K562 (cell line): ENCODE measurements at regions not wholly inside any gene's neighbourhood (a gene's known extent, or its start where the extent isn't known, plus 50 kb on each side); places are given as distances from the start of the nearest gene placed in this dataset.

Experiments
- ATAC-seq: fragments of 200-7000 bp; cut with Tn5 transposase; 3 replicates; pipeline ENCODE4 v1.9.1; 2020; ENCODE audit warnings: moderate library complexity
- BruUV-seq: library from RNA; stranded (reverse); fragments of 400-500 nt; replicated peaks from 2 replicates; lab custom pipeline; 2021; lab: Mats Ljungman, UMichigan
- CTCF ChIA-PET: fragments of 300-600 bp; formaldehyde crosslinking; extraction: SDS; loops from one replicate; lab custom pipeline; 2021; ENCODE audit warnings: low intra/inter-chr PET ratio; lab: Yijun Ruan, JAX
- POLR2A ChIA-PET: fragments of 300-600, 350-650 bp; sonication (Branson Sonifier 250); formaldehyde crosslinking; extraction: SDS; loops from one replicate; lab custom pipeline; 2021; ENCODE audit warnings: antibody characterized with exemption, inconsistent platforms; lab: Yijun Ruan, JAX
- DNase-seq, 4 experiments: peaks; one replicate each; pipeline versions ENCODE4 v3.0.0 to v3.0.0-alpha.2; 2011 to 2018; ENCODE audit warnings: low spot score in 3 of 4, mixed read lengths in 3 of 4; ENCODE audit errors: extremely low read depth in 1 of 4
- FAIRE-seq: peaks from 2 replicates; lab custom pipeline; 2011; peaks lifted over from hg19 to GRCh38; lab: Jason Lieb, UNC
- H2AFZ ChIP-seq: 2 replicates; pipeline ENCODE4 v1.6.0; 2011; ENCODE audit warnings: low read depth, low read length, control low read depth, inconsistent platforms
- H3K27ac ChIP-seq: fragments of 200-600 bp; 3 replicates; pipeline ENCODE4 v1.8.0; 2011; ENCODE audit warnings: low read depth, mild to moderate bottlenecking, control low read depth, inconsistent platforms, low read length, moderate library complexity, mixed read lengths; ENCODE audit errors: extremely low read depth
- H3K27me3 ChIP-seq, 2 experiments: fragments of 300-600 bp in 1 of 2; 2 replicates in 1 of 2; 3 replicates in 1 of 2; pipeline versions ENCODE4 v1.6.0 to v1.8.0; 2011; ENCODE audit warnings: inconsistent platforms in 2 of 2, low read length in 2 of 2, mild to moderate bottlenecking in 1 of 2, mixed read lengths in 1 of 2, moderate library complexity in 1 of 2; ENCODE audit not compliant: control insufficient read depth in 2 of 2, insufficient read depth in 2 of 2
- H3K36me3 ChIP-seq: fragments of 300-600 bp; 3 replicates; pipeline ENCODE4 v1.8.0; 2011; ENCODE audit warnings: mild to moderate bottlenecking, low read length, inconsistent platforms; ENCODE audit not compliant: control insufficient read depth, insufficient read depth
- H3K4me1 ChIP-seq, 2 experiments: fragments of 200-600 bp in 1 of 2; replicated peaks in 1 of 2; 2 replicates in 1 of 2; 3 replicates in 1 of 2; pipeline versions ENCODE4 v1.5.1 to v1.8.0; 2011; ENCODE audit warnings: inconsistent platforms in 2 of 2, low read length in 2 of 2, mild to moderate bottlenecking in 1 of 2, mixed read lengths in 1 of 2, moderate library complexity in 1 of 2; ENCODE audit not compliant: control insufficient read depth in 2 of 2, insufficient read depth in 2 of 2
- H3K4me2 ChIP-seq: 2 replicates; pipeline ENCODE4 v1.6.1; 2011; ENCODE audit warnings: low read length, control low read depth, inconsistent platforms, mixed read lengths; ENCODE audit not compliant: insufficient read depth
- H3K4me3 ChIP-seq: fragments of 200-600 bp; sonication (generic), shearing (Covaris generic); 2 replicates; pipeline ENCODE4 v1.5.1; 2016; ENCODE audit warnings: control low read depth, inconsistent platforms
- H3K79me2 ChIP-seq: fragments of 200-600 bp; 3 replicates; pipeline ENCODE4 v1.8.0; 2011; ENCODE audit warnings: low read length, inconsistent platforms; ENCODE audit not compliant: control insufficient read depth, insufficient read depth
- H3K9ac ChIP-seq, 2 experiments: 2 replicates each; pipeline versions ENCODE4 v1.6.0 to v1.6.1; 2011; ENCODE audit warnings: low read depth in 2 of 2, low read length in 2 of 2, control low read depth in 1 of 2, inconsistent platforms in 1 of 2, mild to moderate bottlenecking in 1 of 2, mixed read lengths in 1 of 2; ENCODE audit not compliant: insufficient read depth in 1 of 2
- H3K9me1 ChIP-seq: one replicate; pipeline ENCODE4 v1.6.0; 2011; ENCODE audit warnings: inconsistent platforms, mild to moderate bottlenecking, low read length, moderate library complexity; ENCODE audit not compliant: control insufficient read depth, insufficient read depth
- H3K9me3 ChIP-seq: replicated peaks from 2 replicates; pipeline ENCODE4 v1.5.1; 2011; ENCODE audit warnings: low read depth, low read length, inconsistent platforms; ENCODE audit not compliant: control insufficient read depth, insufficient read depth
- H4K20me1 ChIP-seq: replicated peaks from 2 replicates; pipeline ENCODE4 v1.6.1; 2011; ENCODE audit warnings: low read length, inconsistent platforms, mixed read lengths; ENCODE audit not compliant: control insufficient read depth, insufficient read depth
- EHMT2 ChIP-seq: fragments of 450-650 bp; IDR thresholded peaks from 2 replicates; pipeline ENCODE4 v1.6.1; 2018; ENCODE audit warnings: antibody characterized with exemption
- HOMEZ ChIP-seq: fragments of 250-450 bp; sonication (Bioruptor Pico); IDR thresholded peaks from 2 replicates; pipeline ENCODE4 v1.4.0; 2020; ENCODE audit warnings: mild to moderate bottlenecking, moderate library complexity
- HSF4 ChIP-seq: fragments of 250-450 bp; sonication (Bioruptor Pico); IDR thresholded peaks from 2 replicates; pipeline ENCODE4 v2.1.2; 2022; ENCODE audit warnings: mild to moderate bottlenecking, moderate library complexity, borderline replicate concordance
- MYNN ChIP-seq, 2 experiments: sonication (generic); formaldehyde crosslinking in 1 of 2; IDR thresholded peaks; 2 replicates each; pipeline versions ENCODE4 v1.5.0 to v1.6.1; 2016 to 2020; ENCODE audit warnings: antibody characterized with exemption in 1 of 2, missing genetic modification reagents in 1 of 2
- NR0B1 ChIP-seq: fragments of 450-650 bp; IDR thresholded peaks from one replicate; pipeline ENCODE4 v1.6.1; 2018; ENCODE audit warnings: mild to moderate bottlenecking, moderate library complexity; ENCODE audit not compliant: partially characterized antibody
- POLR2G ChIP-seq: fragments of 200-400 bp; formaldehyde crosslinking; IDR thresholded peaks from 2 replicates; pipeline ENCODE4 v1.6.1; 2017; ENCODE audit warnings: low read depth, mild to moderate bottlenecking, antibody characterized with exemption, low read length, moderate library complexity
- RBM25 ChIP-seq: fragments of 200-400 bp; formaldehyde crosslinking; IDR thresholded peaks from 2 replicates; pipeline ENCODE4 v1.6.1; 2018; ENCODE audit warnings: low read length, low read depth, moderate library complexity; ENCODE audit not compliant: severe bottlenecking
- TAL1 ChIP-seq: fragments of 450-650 bp; IDR thresholded peaks from 2 replicates; pipeline ENCODE4 v1.6.1; 2016; ENCODE audit warnings: mild to moderate bottlenecking
- ZNF518B ChIP-seq: fragments of 250-450 bp; sonication (Bioruptor Pico); IDR thresholded peaks from 2 replicates; pipeline ENCODE4 v1.5.0; 2021; ENCODE audit warnings: mild to moderate bottlenecking, moderate library complexity
- in situ Hi-C: fragments of 300-500 bp; cut with MboI; formaldehyde crosslinking; loops from 4 replicates; pipeline ENCODE4 v1.15.0; 2018; ENCODE audit warnings: inconsistent platforms, mixed read lengths
- intact Hi-C: fragments of 100-400 bp; cut with micrococcal nuclease; formaldehyde crosslinking; loops from 2 replicates; pipeline ENCODE4 v1.14.2; 2022

DNA sequence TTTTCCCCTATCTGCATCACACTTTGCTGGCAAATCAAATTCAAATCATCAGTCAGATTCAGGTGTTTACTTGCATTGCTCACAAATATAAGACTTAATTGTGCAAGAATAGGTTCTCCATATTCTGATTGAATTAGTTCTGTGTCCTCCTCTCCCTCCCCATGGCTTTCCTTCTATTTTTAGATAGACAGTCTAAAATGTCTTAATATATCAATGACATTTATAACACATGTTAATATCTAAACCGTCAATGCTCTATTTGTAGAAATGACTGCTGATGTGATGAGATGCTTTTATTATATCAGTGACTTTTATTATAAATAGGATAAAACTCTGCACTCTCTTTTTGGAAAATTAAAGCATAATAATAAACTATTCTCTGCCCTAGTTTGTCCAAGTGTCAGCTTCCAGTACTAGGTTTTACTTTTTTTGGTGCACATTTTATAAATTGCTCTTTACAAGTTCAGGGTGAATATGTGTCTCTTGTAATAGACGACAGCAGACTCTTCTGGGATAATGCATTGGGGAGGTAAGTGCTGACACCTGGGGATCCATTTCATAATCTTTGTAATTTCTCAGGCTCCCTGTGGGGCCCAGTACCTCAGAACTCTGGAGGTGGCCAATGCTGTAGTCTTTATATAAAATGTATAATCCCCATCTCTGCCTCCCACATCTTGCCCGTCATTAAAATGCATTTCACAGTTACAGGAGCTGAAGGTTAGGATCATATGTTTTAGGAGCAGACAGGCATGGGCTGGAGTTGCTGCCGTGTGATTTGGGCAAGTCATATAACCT is 321.5 kb downstream of the BRINP1 start (continued):
- TF ChIP-seq NR0B1 (no peak), HSF4 (CRISPR knock-in tag) (no peak), MYNN (IDR thresholded peaks at IDR 0.05) (no peak), MYNN (CRISPR knock-in tag; IDR thresholded peaks at IDR 0.05) (no peak), EHMT2 (no peak), HOMEZ (CRISPR knock-in tag) (no peak)

DNA sequence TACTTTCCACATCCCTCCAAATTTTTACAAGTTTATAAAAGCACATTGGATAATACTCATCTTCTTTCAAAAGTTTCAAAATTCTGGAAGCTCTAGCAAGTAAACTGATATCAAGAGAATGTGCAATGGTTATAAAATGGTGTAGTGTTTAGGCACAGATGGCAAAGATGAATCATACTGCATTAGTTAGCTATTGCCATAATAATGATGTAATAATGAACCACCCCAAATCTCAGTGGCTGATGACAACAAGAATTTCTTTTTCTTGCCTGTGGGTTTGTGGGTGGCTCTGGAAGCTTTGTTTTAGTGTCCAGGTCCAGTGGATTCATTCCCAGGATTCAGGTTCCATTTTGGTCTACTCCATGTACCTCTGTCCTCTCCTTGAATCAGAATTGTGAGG is 319.0 kb downstream of the BRINP1 start:
- BruUV-seq = no TSS peak
- Histone ChIP-seq H4K20me1 (no peaks in the 10 kb centered on the region), H3K27me3 (no peaks in the 10 kb centered on the region), H3K27ac (no peak overlapping the region), H3K9me1 (no peaks in the 10 kb centered on the region), H3K79me2 (no peaks in the 10 kb centered on the region), H3K4me2 (no peak overlapping the region), H3K4me1 (no peaks in the 10 kb centered on the region), H2AFZ (no peak overlapping the region), H3K36me3 (no peaks in the 10 kb centered on the region), H3K4me3 (no peak overlapping the region), H3K9me3 (no peaks in the 10 kb centered on the region), H3K9ac (no peak overlapping the region)
- ChIA-PET CTCF (no interaction called here), POLR2A (no interaction called here)
- FAIRE-seq = no peak
- no peak for TF ChIP-seq RBM25
- no peak for TF ChIP-seq TAL1
- TF ChIP-seq ZNF518B (CRISPR knock-in tag) = no peak
- no peak for TF ChIP-seq POLR2G
- no peak for DNase-seq
- ATAC-seq = no peak
- in situ Hi-C loops (no loop called here), intact Hi-C loops (no loop called here)
